HCT116 (cell line): ENCODE measurements at regions not wholly inside any gene's neighbourhood (a gene's known extent, or its start where the extent isn't known, plus 50 kb on each side); places are given as distances from the start of the nearest gene placed in this dataset.

Experiments
- ATAC-seq: fragments of 200-7000 bp; cut with Tn5 transposase; 2 replicates; pipeline ENCODE4 v1.9.1; 2020; ENCODE audit warnings: mild to moderate bottlenecking, moderate library complexity
- BruUV-seq: library from RNA; stranded (reverse); fragments of 400-500 nt; replicated peaks from 2 replicates; lab custom pipeline; 2021; lab: Mats Ljungman, UMichigan
- CTCF ChIA-PET: fragments of 300-600 bp; sonication (Branson Sonifier 250); formaldehyde crosslinking; loops from one replicate; lab custom pipeline; 2021; ENCODE audit warnings: antibody characterized with exemption; lab: Charles Lee
- POLR2A ChIA-PET: fragments of 300-600, 350-600 bp; sonication (Branson Sonifier 250); formaldehyde crosslinking; loops from one replicate; lab custom pipeline; 2021; ENCODE audit warnings: antibody characterized with exemption; lab: Charles Lee
- RAD21 ChIA-PET, 2 experiments: fragments of 300-600 bp; sonication (Branson Sonifier 250); formaldehyde crosslinking; loops; one replicate each; lab custom pipeline; 2023; ENCODE audit warnings: low total read pairs in 2 of 2; ENCODE audit not compliant: uncharacterized antibody in 2 of 2, unreplicated experiment in 2 of 2, low non-redundant PET in 1 of 2; lab: Charles Lee
- DNase-seq: peaks from one replicate; pipeline ENCODE4 v3.0.0-alpha.2; 2010; ENCODE audit warnings: low read depth, low spot score
- H2AFZ ChIP-seq: fragments of 200-600 bp; shearing (Covaris generic), sonication (generic); 2 replicates; pipeline ENCODE4 v1.6.1; 2017; ENCODE audit warnings: low read depth, mixed run types, mixed read lengths, antibody characterized with exemption, low read length; ENCODE audit not compliant: poor library complexity, severe bottlenecking
- H3K27ac ChIP-seq: 2 replicates; pipeline ENCODE4 v1.5.1; 2012; ENCODE audit warnings: low read depth, low read length
- H3K27me3 ChIP-seq: fragments of 200-600 bp; sonication (generic); 2 replicates; pipeline ENCODE4 v1.6.1; 2016; ENCODE audit warnings: mixed run types, low read length, mixed read lengths; ENCODE audit not compliant: insufficient read depth
- H3K36me3 ChIP-seq, 2 experiments: fragments of 200-500 bp in 1 of 2; fragments of 200-600 bp in 1 of 2; sonication (Bioruptor generic) in 1 of 2; sonication (generic) in 1 of 2; 2 replicates each; pipeline versions ENCODE4 v1.5.1 to v1.6.1; 2014 to 2016; ENCODE audit warnings: low read length in 2 of 2, inconsistent platforms in 1 of 2, mixed read lengths in 1 of 2, mixed run types in 1 of 2; ENCODE audit not compliant: insufficient read depth in 2 of 2, control insufficient read depth in 1 of 2
- H3K4me1 ChIP-seq, 2 experiments: fragments of 200-600 bp in 1 of 2; sonication (generic) in 1 of 2; 2 replicates each; pipeline versions ENCODE4 v1.5.1 to v1.6.1; 2012 to 2017; ENCODE audit warnings: low read length in 2 of 2, inconsistent platforms in 1 of 2, mild to moderate bottlenecking in 1 of 2, mixed read lengths in 1 of 2, mixed run types in 1 of 2, moderate library complexity in 1 of 2; ENCODE audit not compliant: insufficient read depth in 2 of 2, control insufficient read depth in 1 of 2
- H3K4me2 ChIP-seq: fragments of 200-600 bp; sonication (generic); 2 replicates; pipeline ENCODE4 v1.6.1; 2017; ENCODE audit warnings: mixed run types, low read length, mixed read lengths
- H3K4me3 ChIP-seq, 2 experiments: fragments of 200-600 bp in 1 of 2; sonication (generic) in 1 of 2; replicated peaks in 1 of 2; 2 replicates each; pipeline ENCODE4 v1.5.1; 2011 to 2016; ENCODE audit warnings: low read length in 2 of 2, control low read depth in 1 of 2, low read depth in 1 of 2, mild to moderate bottlenecking in 1 of 2, mixed read lengths in 1 of 2, mixed run types in 1 of 2
- H3K79me2 ChIP-seq: fragments of 200-600 bp; sonication (generic); 2 replicates; pipeline ENCODE4 v1.6.1; 2017; ENCODE audit warnings: mild to moderate bottlenecking, mixed run types, low read length, moderate library complexity, mixed read lengths; ENCODE audit not compliant: insufficient read depth
- H3K9ac ChIP-seq: fragments of 200-600 bp; sonication (generic); 2 replicates; pipeline ENCODE4 v1.6.1; 2016; ENCODE audit warnings: low read length, mixed read lengths
- H3K9me2 ChIP-seq: fragments of 200-600 bp; sonication (generic), shearing (Covaris generic); 2 replicates; pipeline ENCODE4 v1.6.1; 2017; ENCODE audit warnings: mixed run types, mild to moderate bottlenecking, moderate library complexity; ENCODE audit not compliant: insufficient read depth
- H3K9me3 ChIP-seq, 2 experiments: fragments of 200-500 bp in 1 of 2; fragments of 200-600 bp in 1 of 2; sonication (Bioruptor generic) in 1 of 2; sonication (generic) in 1 of 2; 2 replicates each; pipeline ENCODE4 v1.6.1; 2014 to 2017; ENCODE audit warnings: low read length in 2 of 2, mixed read lengths in 2 of 2, inconsistent platforms in 1 of 2, low read depth in 1 of 2, mild to moderate bottlenecking in 1 of 2, mixed run types in 1 of 2, moderate library complexity in 1 of 2; ENCODE audit not compliant: control insufficient read depth in 1 of 2, insufficient read depth in 1 of 2
- H4K20me1 ChIP-seq: fragments of 200-600 bp; sonication (generic), shearing (Covaris generic); 2 replicates; pipeline ENCODE4 v1.6.1; 2017; ENCODE audit warnings: mixed run types, mild to moderate bottlenecking, moderate library complexity; ENCODE audit not compliant: insufficient read depth
- EGR1 ChIP-seq: IDR thresholded peaks from 2 replicates; pipeline ENCODE4 v1.6.1; 2012; ENCODE audit warnings: low read depth
- EZH2phosphoT487 ChIP-seq: fragments of 200-600 bp; IDR thresholded peaks from 2 replicates; pipeline ENCODE4 v1.6.1; 2018; ENCODE audit warnings: antibody characterized with exemption, borderline replicate concordance
- POLR2AphosphoS5 ChIP-seq: IDR thresholded peaks from 2 replicates; pipeline ENCODE4 v1.6.1; 2011; ENCODE audit warnings: mild to moderate bottlenecking, low read depth, low read length, moderate library complexity
- SIN3A ChIP-seq: IDR thresholded peaks from 2 replicates; pipeline ENCODE4 v1.6.1; 2012; ENCODE audit warnings: low read depth
- SRF ChIP-seq: IDR thresholded peaks from 2 replicates; pipeline ENCODE4 v1.6.1; 2012; ENCODE audit warnings: low read depth
- ZNF274 ChIP-seq: fragments of 200-500 bp; sonication (Bioruptor generic); IDR thresholded peaks from 2 replicates; pipeline ENCODE4 v1.6.1; 2014; ENCODE audit warnings: mild to moderate bottlenecking, low read depth, low read length, inconsistent platforms
- intact Hi-C: fragments of 100-400 bp; cut with micrococcal nuclease; formaldehyde crosslinking; loops from 2 replicates; pipeline ENCODE4 v1.10.0; 2022
- TF ChIP-seq, protein P1 (sequence below): IDR thresholded peaks from 2 replicates; pipeline ENCODE4 v1.6.1; 2012; ENCODE audit warnings: low read depth
- TF ChIP-seq, protein P2 (sequence below): IDR thresholded peaks from 2 replicates; pipeline ENCODE4 v1.6.1; 2012

DNA sequence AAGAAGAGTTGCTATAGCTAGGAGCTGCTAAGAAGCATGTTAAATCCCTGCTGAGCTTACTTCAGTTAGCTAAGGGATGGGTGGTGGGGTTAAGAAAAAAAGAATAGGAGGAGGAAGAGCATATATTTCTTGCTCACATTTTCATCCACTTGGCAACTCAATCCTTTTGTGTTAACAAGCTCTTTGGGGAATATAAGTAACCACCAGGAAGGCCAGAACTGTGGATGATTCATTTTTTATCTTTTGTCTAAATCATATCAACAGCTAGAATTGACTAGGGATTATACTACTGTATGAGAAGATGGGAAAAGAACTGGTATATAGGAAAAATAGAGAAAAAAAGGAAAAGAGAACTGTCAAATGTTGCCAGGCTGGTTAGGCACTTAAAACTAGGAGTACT, 555.3 kb upstream of the ARRDC3 start:
- RAD21 ChIA-PET = no interaction called here
- Histone ChIP-seq H3K9ac (no peak overlapping the region), H3K4me1 (no peaks in the 10 kb centered on the region), H3K79me2 (no peaks in the 10 kb centered on the region), H3K4me3 (no peak overlapping the region), H3K9me3 (no peaks in the 10 kb centered on the region), H3K4me2 (no peak overlapping the region), H3K27me3 (no peaks in the 10 kb centered on the region), H2AFZ (no peak overlapping the region), H4K20me1 (no peaks in the 10 kb centered on the region), H3K36me3 (no peaks in the 10 kb centered on the region), H3K9me2 (no peaks in the 10 kb centered on the region), H3K27ac (no peak overlapping the region)
- ATAC-seq (no peak), DNase-seq (no peak)
- no peak for TF ChIP-seq SRF
- TF ChIP-seq SIN3A = no peak
- TF ChIP-seq, protein P1, sequence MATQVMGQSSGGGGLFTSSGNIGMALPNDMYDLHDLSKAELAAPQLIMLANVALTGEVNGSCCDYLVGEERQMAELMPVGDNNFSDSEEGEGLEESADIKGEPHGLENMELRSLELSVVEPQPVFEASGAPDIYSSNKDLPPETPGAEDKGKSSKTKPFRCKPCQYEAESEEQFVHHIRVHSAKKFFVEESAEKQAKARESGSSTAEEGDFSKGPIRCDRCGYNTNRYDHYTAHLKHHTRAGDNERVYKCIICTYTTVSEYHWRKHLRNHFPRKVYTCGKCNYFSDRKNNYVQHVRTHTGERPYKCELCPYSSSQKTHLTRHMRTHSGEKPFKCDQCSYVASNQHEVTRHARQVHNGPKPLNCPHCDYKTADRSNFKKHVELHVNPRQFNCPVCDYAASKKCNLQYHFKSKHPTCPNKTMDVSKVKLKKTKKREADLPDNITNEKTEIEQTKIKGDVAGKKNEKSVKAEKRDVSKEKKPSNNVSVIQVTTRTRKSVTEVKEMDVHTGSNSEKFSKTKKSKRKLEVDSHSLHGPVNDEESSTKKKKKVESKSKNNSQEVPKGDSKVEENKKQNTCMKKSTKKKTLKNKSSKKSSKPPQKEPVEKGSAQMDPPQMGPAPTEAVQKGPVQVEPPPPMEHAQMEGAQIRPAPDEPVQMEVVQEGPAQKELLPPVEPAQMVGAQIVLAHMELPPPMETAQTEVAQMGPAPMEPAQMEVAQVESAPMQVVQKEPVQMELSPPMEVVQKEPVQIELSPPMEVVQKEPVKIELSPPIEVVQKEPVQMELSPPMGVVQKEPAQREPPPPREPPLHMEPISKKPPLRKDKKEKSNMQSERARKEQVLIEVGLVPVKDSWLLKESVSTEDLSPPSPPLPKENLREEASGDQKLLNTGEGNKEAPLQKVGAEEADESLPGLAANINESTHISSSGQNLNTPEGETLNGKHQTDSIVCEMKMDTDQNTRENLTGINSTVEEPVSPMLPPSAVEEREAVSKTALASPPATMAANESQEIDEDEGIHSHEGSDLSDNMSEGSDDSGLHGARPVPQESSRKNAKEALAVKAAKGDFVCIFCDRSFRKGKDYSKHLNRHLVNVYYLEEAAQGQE = no peak
- TF ChIP-seq, protein P2, sequence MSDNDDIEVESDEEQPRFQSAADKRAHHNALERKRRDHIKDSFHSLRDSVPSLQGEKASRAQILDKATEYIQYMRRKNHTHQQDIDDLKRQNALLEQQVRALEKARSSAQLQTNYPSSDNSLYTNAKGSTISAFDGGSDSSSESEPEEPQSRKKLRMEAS = no peak
- no peak for TF ChIP-seq EGR1
- TF ChIP-seq EZH2phosphoT487 = no peak
- CTCF ChIA-PET = interaction anchor here (2.0 kb wide), 1 partner anchor 9 kb away, joined by 8 read pairs; no protein-coding TSS in a partner anchor
- intact Hi-C loops = no loop called here
- no TSS peak for BruUV-seq
- POLR2A ChIA-PET = no interaction called here

DNA sequence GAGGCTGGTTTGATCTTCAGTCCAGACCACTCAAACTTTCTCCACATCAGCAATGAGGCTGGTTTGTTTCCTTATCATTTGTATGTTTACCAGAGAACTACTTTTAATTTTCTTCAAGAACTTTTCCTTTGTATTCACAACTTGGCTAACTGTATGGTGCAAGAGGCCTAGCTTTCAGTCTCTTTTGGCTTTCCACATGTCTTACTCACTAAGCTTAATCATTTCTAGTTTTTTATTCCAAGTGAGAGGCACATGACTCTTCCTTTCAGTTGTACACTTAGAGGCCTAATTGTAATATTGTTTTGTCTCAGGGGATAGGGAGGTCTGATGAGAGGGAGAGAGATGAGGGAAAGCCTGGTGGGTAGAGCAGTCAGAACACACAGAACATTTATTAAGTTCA, 554.0 kb upstream of the ARRDC3 start:
- TF ChIP-seq POLR2AphosphoS5 (no peak), ZNF274 (no peak)
- H3K27me3 ChIP-seq = no peaks in the 10 kb centered on the region
- H2AFZ ChIP-seq = no peak overlapping the region
- H3K9ac ChIP-seq = no peak overlapping the region
- no peaks in the 10 kb centered on the region for H3K79me2 ChIP-seq
- no peaks in the 10 kb centered on the region for H3K4me1 ChIP-seq
- H4K20me1 ChIP-seq = no peaks in the 10 kb centered on the region
- no peak overlapping the region for H3K27ac ChIP-seq
- H3K36me3 ChIP-seq = no peaks in the 10 kb centered on the region
- no peak overlapping the region for H3K4me3 ChIP-seq
- DNase-seq (no peak), ATAC-seq (no peak)
- RAD21 ChIA-PET = no interaction called here
- no peak overlapping the region for H3K4me2 ChIP-seq
- no peaks in the 10 kb centered on the region for H3K9me3 ChIP-seq
- intact Hi-C loops = no loop called here
- no peaks in the 10 kb centered on the region for H3K9me2 ChIP-seq
- POLR2A ChIA-PET = no interaction called here
- no TSS peak for BruUV-seq
- CTCF ChIA-PET = no interaction called here
